IPS-20b (cell line): ENCODE measurements at regions not wholly inside any gene's neighbourhood (a gene's known extent, or its start where the extent isn't known, plus 50 kb on each side); places are given as distances from the start of the nearest gene placed in this dataset.

Experiments used
- H3K27ac ChIP-seq: one replicate; pipeline ENCODE4 v1.5.1; 2013; ENCODE audit warnings: low read length
- H3K27me3 ChIP-seq: 2 replicates; pipeline ENCODE4 v1.6.1; 2013; ENCODE audit warnings: mild to moderate bottlenecking, low read length, inconsistent platforms; ENCODE audit not compliant: insufficient read depth
- H3K36me3 ChIP-seq: 2 replicates; pipeline ENCODE4 v1.6.1; 2013; ENCODE audit warnings: low read depth, mild to moderate bottlenecking, inconsistent platforms, low read length, moderate library complexity; ENCODE audit not compliant: insufficient read depth
- H3K4me1 ChIP-seq: 2 replicates; pipeline ENCODE4 v1.6.1; 2013; ENCODE audit warnings: mild to moderate bottlenecking, control low read depth, inconsistent platforms, low read length, moderate library complexity; ENCODE audit not compliant: insufficient read depth
- H3K4me3 ChIP-seq: 2 replicates; pipeline ENCODE4 v1.5.1; 2013; ENCODE audit warnings: mild to moderate bottlenecking, low read length, inconsistent platforms
- H3K9ac ChIP-seq: 2 replicates; pipeline ENCODE4 v1.6.1; 2013; ENCODE audit warnings: low read depth, mild to moderate bottlenecking, inconsistent platforms, low read length, moderate library complexity
- H3K9me3 ChIP-seq: 2 replicates; pipeline ENCODE4 v1.6.1; 2013; ENCODE audit warnings: mild to moderate bottlenecking, low read depth, low read length, inconsistent platforms; ENCODE audit not compliant: insufficient read depth

GRCh38 chr2:176493226-176493825 is 224.1 kb downstream of the MTX2 start:
- Histone ChIP-seq H3K9me3 (no peaks in the 10 kb centered on the region), H3K27me3 (peaks cover 37% of the 10 kb centered on the region), H3K9ac (no peak overlapping the region), H3K4me3 (no peak overlapping the region), H3K27ac (no peak overlapping the region), H3K4me1 (peaks cover 8% of the 10 kb centered on the region; the same call in 1 of the 2 replicates), H3K36me3 (no peaks in the 10 kb centered on the region)

GRCh38 chr2:176493909-176494308 is 224.7 kb downstream of the MTX2 start:
- Histone ChIP-seq H3K36me3 (no peaks in the 10 kb centered on the region), H3K9me3 (no peaks in the 10 kb centered on the region), H3K27ac (no peak overlapping the region), H3K4me1 (peaks cover 8% of the 10 kb centered on the region; the same call in 1 of the 2 replicates), H3K9ac (no peak overlapping the region), H3K27me3 (peaks cover 31% of the 10 kb centered on the region), H3K4me3 (no peak overlapping the region)

- Histone ChIP-seq H3K9me3 (no peaks in the 10 kb centered on the region), H3K27ac (no peak overlapping the region)
These were observed 225.7 kb downstream of the MTX2 start for GRCh38 chr2:176494949-176495353.

DNA sequence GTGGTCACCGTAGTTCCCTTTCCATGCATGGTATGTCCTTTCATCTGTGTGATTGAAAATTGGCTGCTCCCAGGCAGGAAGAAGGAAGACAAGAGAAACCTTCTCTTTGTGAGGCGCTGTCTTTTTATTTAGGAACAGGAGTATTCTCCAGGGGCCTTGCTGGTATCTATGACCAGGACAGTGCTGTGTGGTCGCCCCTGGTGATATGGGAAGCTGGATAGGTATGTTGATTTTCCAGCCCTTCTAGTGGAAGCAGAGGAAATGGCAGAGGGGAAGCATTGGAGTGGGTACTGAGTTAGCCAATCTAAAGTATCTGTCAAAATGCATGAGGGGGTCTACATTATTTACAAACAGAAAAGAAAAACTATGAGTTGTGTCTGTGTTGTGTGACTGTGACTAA is 226.6 kb downstream of the MTX2 start:
- Histone ChIP-seq H3K9ac (no peak overlapping the region), H3K4me1 (peaks cover 2% of the 10 kb centered on the region; the same call in 1 of the 2 replicates), H3K27me3 (peaks cover 14% of the 10 kb centered on the region), H3K36me3 (no peaks in the 10 kb centered on the region), H3K4me3 (no peak overlapping the region), H3K9me3 (no peaks in the 10 kb centered on the region), H3K27ac (no peak overlapping the region)

More at GRCh38 chr2:176494949-176495353, 225.7 kb downstream of the MTX2 start:
- peaks cover 21% of the 10 kb centered on the region for H3K27me3 ChIP-seq
- no peak overlapping the region for H3K4me3 ChIP-seq
- peaks cover 5% of the 10 kb centered on the region; the same call in 1 of the 2 replicates for H3K4me1 ChIP-seq
- no peak overlapping the region for H3K9ac ChIP-seq
- H3K36me3 ChIP-seq: no peaks in the 10 kb centered on the region

DNA sequence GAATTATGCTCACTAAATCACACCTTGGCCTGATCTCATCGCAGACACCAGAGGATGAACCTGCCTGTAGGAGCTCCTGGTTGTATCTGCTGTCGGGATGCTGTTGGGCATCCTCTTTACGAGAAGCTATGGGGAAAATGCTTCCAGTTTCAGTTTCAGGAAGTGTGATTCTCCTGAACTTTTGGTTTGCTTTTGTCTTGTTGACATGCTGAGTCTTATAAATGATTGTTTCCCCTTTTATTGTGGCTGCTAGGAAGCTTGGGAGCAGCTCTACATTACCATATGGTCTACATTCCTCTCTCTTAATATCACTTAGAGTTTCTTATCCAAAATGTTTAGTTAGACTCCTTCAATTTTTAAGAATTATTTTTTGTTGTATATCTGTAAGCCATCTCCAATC is 227.5 kb downstream of the MTX2 start:
- Histone ChIP-seq H3K9ac (no peak overlapping the region), H3K4me3 (no peak overlapping the region), H3K27me3 (peaks cover 7% of the 10 kb centered on the region; the same call in 1 of the 2 replicates), H3K36me3 (no peaks in the 10 kb centered on the region), H3K4me1 (no peaks in the 10 kb centered on the region), H3K27ac (no peak overlapping the region), H3K9me3 (no peaks in the 10 kb centered on the region)

- no peak overlapping the region for H3K9ac ChIP-seq
- no peaks in the 10 kb centered on the region for H3K4me1 ChIP-seq
- no peak overlapping the region for H3K4me3 ChIP-seq
- no peak overlapping the region for H3K27ac ChIP-seq
- no peaks in the 10 kb centered on the region for H3K36me3 ChIP-seq
- no peaks in the 10 kb centered on the region for H3K27me3 ChIP-seq
- no peaks in the 10 kb centered on the region for H3K9me3 ChIP-seq
These were observed 231.7 kb downstream of the MTX2 start for GRCh38 chr2:176500901-176501300.

DNA sequence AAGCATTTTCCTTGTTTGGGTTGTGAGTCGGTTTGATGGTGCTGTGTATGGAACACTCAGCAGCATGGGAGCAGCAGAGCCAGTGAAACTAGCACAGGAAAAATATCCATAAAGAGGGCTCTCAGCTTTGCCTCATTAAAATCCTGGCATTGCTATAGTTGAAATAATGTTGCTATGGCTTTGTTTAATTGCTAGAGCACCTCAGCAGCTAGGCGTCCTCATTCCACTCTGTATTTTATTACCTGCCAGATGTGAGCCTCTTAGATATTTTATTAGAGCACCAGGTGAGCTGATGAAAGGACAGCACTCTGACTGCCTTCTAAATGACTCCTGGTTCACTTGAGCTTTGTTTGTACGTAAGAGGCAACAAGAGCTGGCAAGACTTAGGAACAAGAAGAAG is 232.4 kb downstream of the MTX2 start:
- Histone ChIP-seq H3K4me1 (no peaks in the 10 kb centered on the region), H3K36me3 (no peaks in the 10 kb centered on the region), H3K27me3 (no peaks in the 10 kb centered on the region), H3K4me3 (no peak overlapping the region), H3K9me3 (no peaks in the 10 kb centered on the region), H3K27ac (no peak overlapping the region), H3K9ac (no peak overlapping the region)

- Histone ChIP-seq H3K9me3 (no peaks in the 10 kb centered on the region), H3K27me3 (no peaks in the 10 kb centered on the region)
These were observed 233.4 kb downstream of the MTX2 start for GRCh38 chr2:176502619-176503018.

GRCh38 chr2:176503776-176504175 is 234.5 kb downstream of the MTX2 start:
- H3K4me1 ChIP-seq: no peaks in the 10 kb centered on the region
- no peak overlapping the region for H3K27ac ChIP-seq
- H3K36me3 ChIP-seq: no peaks in the 10 kb centered on the region
- no peak overlapping the region for H3K4me3 ChIP-seq
- H3K9ac ChIP-seq: no peak overlapping the region
- H3K27me3 ChIP-seq: no peaks in the 10 kb centered on the region
- H3K9me3 ChIP-seq: no peaks in the 10 kb centered on the region

More at GRCh38 chr2:176502619-176503018, 233.4 kb downstream of the MTX2 start:
- no peak overlapping the region for H3K4me3 ChIP-seq
- H3K9ac ChIP-seq: no peak overlapping the region
- H3K4me1 ChIP-seq: no peaks in the 10 kb centered on the region
- no peak overlapping the region for H3K27ac ChIP-seq
- H3K36me3 ChIP-seq: no peaks in the 10 kb centered on the region

GRCh38 chr2:176504440-176504839 is 235.2 kb downstream of the MTX2 start:
- no peak overlapping the region for H3K27ac ChIP-seq
- H3K27me3 ChIP-seq: no peaks in the 10 kb centered on the region
- no peak overlapping the region for H3K9ac ChIP-seq
- H3K36me3 ChIP-seq: no peaks in the 10 kb centered on the region
- H3K4me1 ChIP-seq: no peaks in the 10 kb centered on the region
- no peak overlapping the region for H3K4me3 ChIP-seq
- H3K9me3 ChIP-seq: no peaks in the 10 kb centered on the region

DNA sequence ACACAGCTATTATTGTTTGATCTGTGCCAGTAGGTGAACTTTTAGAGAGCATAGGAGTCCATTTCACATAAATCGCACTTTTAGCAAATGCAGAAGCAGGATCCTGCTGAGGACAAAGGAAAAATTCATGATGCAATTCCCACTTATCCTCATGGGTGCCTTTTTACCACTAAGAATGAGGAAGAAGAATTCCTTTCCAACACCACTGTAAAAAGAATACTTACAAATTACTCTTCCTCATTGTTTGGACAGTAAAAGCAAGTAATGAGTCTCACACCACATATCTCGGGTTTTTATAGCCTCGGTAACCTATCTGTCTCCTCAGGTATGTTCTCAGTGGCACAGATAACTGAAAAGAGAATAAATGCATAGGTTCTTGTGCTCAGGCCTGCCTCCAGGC is 238.5 kb downstream of the MTX2 start:
- Histone ChIP-seq H3K27ac (no peak overlapping the region), H3K27me3 (no peaks in the 10 kb centered on the region), H3K9ac (no peak overlapping the region), H3K4me3 (no peak overlapping the region), H3K4me1 (no peaks in the 10 kb centered on the region), H3K36me3 (no peaks in the 10 kb centered on the region), H3K9me3 (no peaks in the 10 kb centered on the region)

DNA sequence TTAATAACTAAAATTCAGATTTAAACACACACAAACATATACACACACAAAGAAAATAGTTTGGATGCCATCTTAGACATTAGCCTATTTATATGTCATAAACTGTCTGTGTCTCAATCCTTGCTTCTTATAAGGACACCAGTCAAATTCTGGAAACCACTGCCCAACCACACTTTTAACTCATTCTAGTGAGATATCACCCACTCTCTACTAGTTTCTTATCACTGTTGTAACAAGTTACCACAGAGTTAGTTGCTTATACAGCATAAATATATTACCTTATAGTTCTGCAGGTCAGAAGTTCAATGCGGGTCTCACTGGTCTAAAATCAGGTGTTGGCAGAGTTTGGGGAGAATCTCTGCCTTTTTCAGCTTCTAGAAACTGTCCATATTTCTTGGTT is 239.1 kb downstream of the MTX2 start:
- no peaks in the 10 kb centered on the region for H3K4me1 ChIP-seq
- no peaks in the 10 kb centered on the region for H3K27me3 ChIP-seq
- no peak overlapping the region for H3K27ac ChIP-seq
- H3K4me3 ChIP-seq: no peak overlapping the region
- no peaks in the 10 kb centered on the region for H3K9me3 ChIP-seq
- no peak overlapping the region for H3K9ac ChIP-seq
- H3K36me3 ChIP-seq: no peaks in the 10 kb centered on the region
